ENCODE measurements at regions not wholly inside any gene's neighbourhood (a gene's known extent, or its start where the extent isn't known, plus 50 kb on each side); places are given as distances from the start of the nearest gene placed in this dataset.

DNA sequence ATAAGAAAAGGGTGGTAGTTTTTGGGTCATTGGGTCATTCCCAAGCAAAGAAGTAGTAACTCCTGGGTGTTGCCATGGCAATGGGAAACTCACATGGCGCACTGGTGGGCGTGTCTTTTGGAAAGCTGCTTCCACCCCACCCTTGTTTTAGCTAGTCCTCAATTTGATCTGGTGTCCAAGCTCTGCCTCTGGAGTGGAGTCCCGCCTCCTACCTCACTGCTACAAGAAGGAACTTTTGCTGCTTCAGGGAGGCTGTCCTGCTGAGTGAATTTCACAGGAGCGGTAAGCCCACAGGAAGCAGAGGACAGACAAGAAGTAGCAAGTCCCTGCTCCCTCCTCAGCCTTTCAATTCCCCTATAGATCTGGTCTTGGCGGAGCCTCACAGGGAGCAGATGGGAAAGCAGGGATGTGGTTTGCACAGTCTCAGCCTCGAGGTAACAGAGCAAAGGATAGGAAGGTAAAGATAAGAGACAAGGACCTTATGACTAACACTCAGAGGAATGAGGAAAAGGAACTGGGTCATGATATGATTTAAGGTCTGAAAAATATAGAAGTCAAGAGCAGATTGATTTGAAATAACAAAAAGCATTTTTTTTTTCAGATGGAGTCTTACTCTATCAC lies 700.3 kb downstream of the TNS3 start:
- Mint-ChIP-seq H3K9me3 (peaks cover 3% of the 10 kb centered on the region), H3K27me3 (ENCODE audit: low read depth) (no peaks in the 10 kb centered on the region)

DNA sequence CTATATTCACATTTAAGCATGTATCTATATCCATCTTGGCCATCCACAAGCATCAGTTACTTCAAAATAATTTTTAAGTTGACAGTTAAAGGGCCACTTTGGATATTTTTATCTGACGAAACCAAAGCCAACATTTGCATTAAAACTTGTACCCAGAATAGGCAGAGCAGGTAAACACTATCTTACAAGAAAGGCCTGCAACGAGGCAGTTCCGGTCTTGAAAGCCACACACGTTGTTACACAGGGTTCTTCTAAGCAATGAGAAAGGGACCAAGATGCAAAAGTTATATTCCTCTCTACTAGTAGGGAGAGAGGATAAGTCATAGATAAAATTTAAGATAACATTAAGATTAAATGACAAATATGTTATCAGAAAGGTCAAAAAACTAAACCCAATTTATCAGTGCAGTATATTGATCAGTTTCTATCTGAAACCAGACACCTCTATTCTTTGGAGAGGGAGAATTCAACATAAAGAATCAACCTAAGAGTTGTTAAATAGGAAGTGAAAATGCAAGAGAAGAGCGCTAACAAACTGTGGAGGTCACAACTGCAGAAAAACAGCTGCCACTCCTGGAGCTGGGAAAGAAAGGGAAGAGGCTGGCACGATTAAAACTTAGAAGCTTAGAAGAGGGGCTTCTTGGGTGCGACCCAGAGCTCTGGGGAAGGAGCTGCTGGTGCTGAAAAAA lies 701.3 kb downstream of the TNS3 start:
- Mint-ChIP-seq H3K27me3 (ENCODE audit: low read depth) (no peaks in the 10 kb centered on the region), H3K4me1 (no peaks in the 10 kb centered on the region)

More for the DNA sequence above, 700.3 kb downstream of the TNS3 start:
- TF ChIP-seq, protein P1, sequence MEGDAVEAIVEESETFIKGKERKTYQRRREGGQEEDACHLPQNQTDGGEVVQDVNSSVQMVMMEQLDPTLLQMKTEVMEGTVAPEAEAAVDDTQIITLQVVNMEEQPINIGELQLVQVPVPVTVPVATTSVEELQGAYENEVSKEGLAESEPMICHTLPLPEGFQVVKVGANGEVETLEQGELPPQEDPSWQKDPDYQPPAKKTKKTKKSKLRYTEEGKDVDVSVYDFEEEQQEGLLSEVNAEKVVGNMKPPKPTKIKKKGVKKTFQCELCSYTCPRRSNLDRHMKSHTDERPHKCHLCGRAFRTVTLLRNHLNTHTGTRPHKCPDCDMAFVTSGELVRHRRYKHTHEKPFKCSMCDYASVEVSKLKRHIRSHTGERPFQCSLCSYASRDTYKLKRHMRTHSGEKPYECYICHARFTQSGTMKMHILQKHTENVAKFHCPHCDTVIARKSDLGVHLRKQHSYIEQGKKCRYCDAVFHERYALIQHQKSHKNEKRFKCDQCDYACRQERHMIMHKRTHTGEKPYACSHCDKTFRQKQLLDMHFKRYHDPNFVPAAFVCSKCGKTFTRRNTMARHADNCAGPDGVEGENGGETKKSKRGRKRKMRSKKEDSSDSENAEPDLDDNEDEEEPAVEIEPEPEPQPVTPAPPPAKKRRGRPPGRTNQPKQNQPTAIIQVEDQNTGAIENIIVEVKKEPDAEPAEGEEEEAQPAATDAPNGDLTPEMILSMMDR (IDR thresholded peaks at IDR 0.05; ENCODE audit: unreplicated experiment in 3 of 3): no peak
- Mint-ChIP-seq H3K4me1 (no peaks in the 10 kb centered on the region), H3K36me3 (ENCODE audit: low read depth) (no peaks in the 10 kb centered on the region), H3K4me3 (no peak overlapping the region), H3K27ac (no peak overlapping the region)

DNA sequence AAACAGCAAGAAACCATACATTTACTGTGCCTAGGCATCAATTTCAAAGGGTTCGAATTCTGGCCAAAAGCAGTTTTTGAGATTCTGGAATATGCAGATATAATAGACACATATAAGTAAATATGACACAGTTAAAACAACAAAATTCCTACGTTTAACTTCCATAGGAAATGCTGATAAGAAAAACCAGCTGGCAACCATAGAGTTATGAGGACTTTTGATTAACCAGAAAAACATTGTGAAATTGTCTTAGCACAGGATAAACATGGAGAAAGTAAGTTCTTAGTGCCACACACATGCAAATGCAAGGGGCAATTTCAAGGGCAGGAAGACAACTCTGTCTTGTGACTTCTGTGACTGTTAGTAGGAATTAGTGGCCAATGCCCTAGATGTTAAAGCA lies 702.1 kb downstream of the TNS3 start:
- Mint-ChIP-seq H3K9me3 (peaks cover 3% of the 10 kb centered on the region), H3K27me3 (ENCODE audit: low read depth) (no peaks in the 10 kb centered on the region), H3K4me3 (no peak overlapping the region), H3K36me3 (ENCODE audit: low read depth) (no peaks in the 10 kb centered on the region), H3K27ac (peak overlapping the region; percentile 0 to 40 (median 39)), H3K4me1 (no peaks in the 10 kb centered on the region)
- TF ChIP-seq, protein P1 (IDR thresholded peaks at IDR 0.05; ENCODE audit: unreplicated experiment in 3 of 3): no peak

More for the DNA sequence above, 701.3 kb downstream of the TNS3 start:
- Mint-ChIP-seq H3K9me3 (peaks cover 3% of the 10 kb centered on the region), H3K4me3 (no peak overlapping the region), H3K27ac (no peak overlapping the region), H3K36me3 (ENCODE audit: low read depth) (no peaks in the 10 kb centered on the region)
- TF ChIP-seq, protein P1 (IDR thresholded peaks at IDR 0.05; ENCODE audit: unreplicated experiment in 3 of 3): no peak

DNA sequence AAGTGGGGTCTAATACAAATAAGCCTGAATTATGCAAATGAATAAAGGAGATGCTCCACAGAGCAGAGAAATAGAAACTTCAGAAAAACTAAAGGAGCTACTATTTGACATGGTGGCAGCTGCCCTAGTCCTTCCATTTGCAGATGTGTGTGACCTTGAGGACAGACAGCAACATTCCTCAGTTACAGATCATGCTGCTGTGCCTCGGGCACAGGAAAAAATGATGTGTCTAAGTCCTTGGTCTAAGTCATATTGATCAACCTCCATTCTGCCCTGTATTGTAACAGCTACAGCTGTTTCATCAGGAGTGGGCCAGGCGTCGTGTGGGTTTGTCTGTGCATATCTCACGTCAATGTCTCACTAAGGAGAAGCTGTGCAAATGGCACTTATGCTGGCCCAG lies 710.4 kb downstream of the TNS3 start:
- no peak overlapping the region for H3K4me3 Mint-ChIP-seq

DNA sequence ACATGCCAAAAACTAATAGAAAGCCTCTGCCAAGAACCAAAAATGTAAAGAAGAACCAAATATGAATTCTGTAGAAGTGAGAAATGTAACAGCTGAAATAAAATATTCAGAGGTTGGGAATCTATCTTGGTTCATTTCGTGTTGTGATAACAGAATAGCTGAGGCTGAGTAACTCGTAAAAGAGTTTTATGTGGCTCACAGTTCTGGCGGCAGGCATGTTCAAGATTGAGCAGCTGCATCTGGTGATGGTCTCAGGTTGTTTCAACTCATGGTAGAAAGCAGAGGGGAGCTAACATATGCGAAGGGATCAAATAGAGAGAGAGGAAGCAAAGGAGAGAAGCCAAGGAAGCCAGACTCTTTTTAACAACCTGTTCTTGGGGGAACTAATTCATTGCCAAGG lies 717.2 kb downstream of the TNS3 start:
- no peaks in the 10 kb centered on the region for H3K9me3 Mint-ChIP-seq
- H3K27me3 Mint-ChIP-seq (ENCODE audit: low read depth): no peaks in the 10 kb centered on the region
- no peaks in the 10 kb centered on the region for H3K36me3 Mint-ChIP-seq (ENCODE audit: low read depth)
- no peak overlapping the region for H3K4me3 Mint-ChIP-seq
- no peak overlapping the region for H3K27ac Mint-ChIP-seq
- TF ChIP-seq, protein P1 (IDR thresholded peaks at IDR 0.05; ENCODE audit: unreplicated experiment in 3 of 3): no peak
- H3K4me1 Mint-ChIP-seq: peaks cover 10% of the 10 kb centered on the region

More for the DNA sequence above, 710.4 kb downstream of the TNS3 start:
- no peaks in the 10 kb centered on the region for H3K36me3 Mint-ChIP-seq (ENCODE audit: low read depth)
- H3K9me3 Mint-ChIP-seq: no peaks in the 10 kb centered on the region
- no peaks in the 10 kb centered on the region for H3K27me3 Mint-ChIP-seq (ENCODE audit: low read depth)
- H3K4me1 Mint-ChIP-seq: no peaks in the 10 kb centered on the region
- TF ChIP-seq, protein P1 (IDR thresholded peaks at IDR 0.05; ENCODE audit: unreplicated experiment in 3 of 3): no peak
- H3K27ac Mint-ChIP-seq: no peak overlapping the region

Measured in nephron (organoid).